NB4 (cell line): ENCODE measurements at regions not wholly inside any gene's neighbourhood (a gene's known extent, or its start where the extent isn't known, plus 50 kb on each side); places are given as distances from the start of the nearest gene placed in this dataset.

Experiments used
- DNase-seq: peaks from one replicate; pipeline ENCODE4 v3.0.0; 2010; ENCODE audit warnings: low read depth
- H3K4me3 ChIP-seq: one replicate; pipeline ENCODE4 v1.5.1; 2011; ENCODE audit warnings: mild to moderate bottlenecking, low read depth, low read length, moderate library complexity
- MYC ChIP-seq: IDR thresholded peaks from 2 replicates; pipeline ENCODE4 v1.6.1; 2011; ENCODE audit warnings: low read depth, low read length
- POLR2A ChIP-seq: IDR thresholded peaks from 2 replicates; pipeline ENCODE4 v1.6.1; 2011; ENCODE audit warnings: mild to moderate bottlenecking; ENCODE audit not compliant: insufficient read length; ENCODE audit errors: extremely low read depth
- TF ChIP-seq, protein P1 (sequence below): IDR thresholded peaks from 2 replicates; pipeline ENCODE4 v1.6.1; 2011; ENCODE audit warnings: low read depth, low read length
- TF ChIP-seq, protein P2 (sequence below): IDR thresholded peaks from one replicate; pipeline ENCODE4 v1.5.1; 2012; ENCODE audit warnings: low read depth, low read length

DNA sequence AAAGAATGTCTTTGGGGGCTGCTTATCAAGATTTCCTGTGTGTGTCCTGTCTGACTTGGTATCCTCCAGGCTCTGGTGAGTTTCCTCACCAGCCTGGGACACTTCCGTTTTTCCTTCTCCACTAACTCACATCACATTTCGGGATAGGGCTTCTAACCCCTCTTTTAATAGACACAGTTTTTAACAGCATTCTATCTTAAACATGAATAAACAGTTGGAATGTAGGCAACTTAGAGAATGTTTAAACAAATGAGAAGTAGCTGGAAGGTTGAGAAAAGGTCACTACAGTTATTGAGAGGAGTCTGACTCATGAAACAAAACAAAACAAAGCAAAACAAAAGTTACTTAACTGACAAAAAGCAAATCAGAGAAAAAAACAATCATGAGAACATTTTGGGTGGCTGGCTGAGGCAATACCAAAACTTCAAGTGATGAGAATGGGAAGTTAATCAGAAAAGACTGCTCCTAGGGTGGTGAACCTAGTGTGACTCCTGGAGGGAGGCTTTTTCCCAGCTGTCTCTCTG is 64.7 kb upstream of the CTSC start:
- H3K4me3 ChIP-seq, result no peak overlapping the region
- TF ChIP-seq, protein P1, sequence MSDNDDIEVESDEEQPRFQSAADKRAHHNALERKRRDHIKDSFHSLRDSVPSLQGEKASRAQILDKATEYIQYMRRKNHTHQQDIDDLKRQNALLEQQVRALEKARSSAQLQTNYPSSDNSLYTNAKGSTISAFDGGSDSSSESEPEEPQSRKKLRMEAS, result no peak
- TF ChIP-seq, protein P2, sequence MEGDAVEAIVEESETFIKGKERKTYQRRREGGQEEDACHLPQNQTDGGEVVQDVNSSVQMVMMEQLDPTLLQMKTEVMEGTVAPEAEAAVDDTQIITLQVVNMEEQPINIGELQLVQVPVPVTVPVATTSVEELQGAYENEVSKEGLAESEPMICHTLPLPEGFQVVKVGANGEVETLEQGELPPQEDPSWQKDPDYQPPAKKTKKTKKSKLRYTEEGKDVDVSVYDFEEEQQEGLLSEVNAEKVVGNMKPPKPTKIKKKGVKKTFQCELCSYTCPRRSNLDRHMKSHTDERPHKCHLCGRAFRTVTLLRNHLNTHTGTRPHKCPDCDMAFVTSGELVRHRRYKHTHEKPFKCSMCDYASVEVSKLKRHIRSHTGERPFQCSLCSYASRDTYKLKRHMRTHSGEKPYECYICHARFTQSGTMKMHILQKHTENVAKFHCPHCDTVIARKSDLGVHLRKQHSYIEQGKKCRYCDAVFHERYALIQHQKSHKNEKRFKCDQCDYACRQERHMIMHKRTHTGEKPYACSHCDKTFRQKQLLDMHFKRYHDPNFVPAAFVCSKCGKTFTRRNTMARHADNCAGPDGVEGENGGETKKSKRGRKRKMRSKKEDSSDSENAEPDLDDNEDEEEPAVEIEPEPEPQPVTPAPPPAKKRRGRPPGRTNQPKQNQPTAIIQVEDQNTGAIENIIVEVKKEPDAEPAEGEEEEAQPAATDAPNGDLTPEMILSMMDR, result no peak
- no peak for TF ChIP-seq POLR2A
- no peak for TF ChIP-seq MYC
- no peak for DNase-seq

DNA sequence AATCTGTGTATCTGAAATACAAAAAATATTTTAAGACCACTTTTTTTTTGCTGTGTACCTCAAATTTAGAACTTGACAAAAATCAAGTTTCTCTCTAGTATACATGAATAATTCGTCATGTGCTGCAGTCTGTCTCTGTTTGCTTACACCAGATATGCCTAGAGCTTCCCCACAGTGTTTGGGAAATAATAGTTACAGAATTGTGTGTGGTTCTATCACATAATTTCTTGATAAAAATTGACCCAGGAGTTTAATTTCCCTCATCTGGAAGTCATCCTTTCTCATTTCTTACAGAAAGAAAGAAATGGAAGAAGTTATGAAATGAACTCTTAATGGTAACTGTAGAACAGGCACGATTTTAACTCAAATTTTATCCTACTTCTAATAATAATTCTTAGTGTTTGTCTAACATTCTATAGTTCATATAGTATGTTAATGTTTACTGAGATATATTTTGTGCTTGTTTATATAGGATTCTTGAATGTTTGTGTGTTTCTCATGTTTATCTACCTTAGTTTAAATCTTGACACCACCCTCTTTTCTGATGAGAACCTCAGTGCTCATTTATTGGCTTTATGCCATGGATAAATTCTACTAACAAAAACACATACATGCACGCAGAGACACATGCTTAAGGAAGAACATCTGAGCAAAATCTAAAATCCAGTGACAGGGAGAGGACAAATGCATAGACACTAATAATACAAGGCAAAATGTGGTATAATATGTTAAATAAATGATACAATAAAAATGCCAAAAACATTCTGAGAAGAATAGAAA is 61.4 kb upstream of the CTSC start:
- no peak overlapping the region for H3K4me3 ChIP-seq
- DNase-seq, result no peak
- TF ChIP-seq, protein P1, result no peak
- no peak for TF ChIP-seq MYC
- TF ChIP-seq, protein P2, result no peak
- no peak for TF ChIP-seq POLR2A

DNA sequence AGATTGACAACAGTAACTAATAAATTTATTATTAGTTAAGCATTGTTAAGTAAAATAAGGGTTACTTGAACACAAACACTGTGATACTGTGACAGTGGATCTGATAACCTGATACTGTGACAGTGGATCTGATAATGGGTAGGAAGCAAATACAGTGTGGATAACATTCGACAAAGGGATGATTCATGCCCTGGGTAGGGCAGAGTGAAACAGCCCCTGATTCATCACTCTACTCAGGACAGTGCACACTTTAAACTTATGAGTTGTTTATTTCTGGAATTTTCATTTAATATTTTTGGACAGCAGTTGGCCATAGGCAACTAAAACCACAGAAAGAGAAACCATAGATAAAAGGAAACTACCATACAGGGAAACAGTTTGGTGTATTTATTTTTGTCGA is 60.8 kb upstream of the CTSC start:
- no peak overlapping the region for H3K4me3 ChIP-seq
- no peak for DNase-seq
- TF ChIP-seq, protein P1, result no peak
- TF ChIP-seq, protein P2, result no peak
- TF ChIP-seq MYC, result no peak

DNA sequence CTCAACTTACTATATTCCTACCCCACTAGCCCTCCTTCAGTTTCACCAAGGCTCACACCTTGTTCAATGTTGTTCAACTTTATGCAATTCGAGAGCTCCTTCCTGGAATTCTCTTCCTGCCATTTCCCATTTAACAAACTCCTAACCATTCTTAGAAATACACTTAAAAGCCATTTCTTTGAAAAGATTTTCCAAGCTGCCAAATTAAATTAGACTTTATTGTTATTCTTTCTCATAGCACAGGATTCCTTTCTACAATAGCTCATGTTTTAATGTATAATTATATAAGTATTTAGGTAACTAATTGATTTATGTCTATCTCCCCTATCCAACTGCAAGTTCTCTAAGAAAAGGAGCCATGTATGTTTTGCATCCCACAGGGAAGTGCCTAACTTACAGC is 52.7 kb upstream of the CTSC start:
- TF ChIP-seq, protein P1, result no peak
- TF ChIP-seq, protein P2, result no peak
- TF ChIP-seq MYC (no peak), POLR2A (no peak)
- DNase-seq, result no peak
- H3K4me3 ChIP-seq, result no peak overlapping the region

DNA sequence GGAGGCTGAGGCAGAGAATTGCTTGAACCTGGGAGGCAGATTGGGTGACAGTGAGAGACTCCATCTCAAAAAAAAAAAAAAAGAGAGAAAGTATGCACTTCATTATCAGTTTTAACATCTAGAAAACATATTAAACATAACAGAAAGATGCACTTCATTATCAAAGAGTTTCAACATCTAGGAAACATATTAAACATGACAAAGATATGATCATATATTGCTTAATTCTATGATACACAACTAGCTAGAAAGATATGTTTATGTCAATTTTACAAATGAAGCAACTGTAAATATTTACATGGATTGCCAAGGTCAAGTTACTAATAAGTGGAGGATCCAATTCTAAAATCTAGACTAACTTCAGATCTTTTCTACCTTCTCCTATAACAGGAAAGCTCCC is 50.4 kb upstream of the CTSC start:
- DNase-seq, result no peak
- TF ChIP-seq, protein P2, result no peak
- TF ChIP-seq, protein P1, result no peak
- TF ChIP-seq POLR2A (no peak), MYC (no peak)
- H3K4me3 ChIP-seq, result no peak overlapping the region
